GM12878 (cell line): ENCODE measurements at regions not wholly inside any gene's neighbourhood (a gene's known extent, or its start where the extent isn't known, plus 50 kb on each side); places are given as distances from the start of the nearest gene placed in this dataset.

ENCODE experiments used
- ATAC-seq: fragments of 200-7000 bp; cut with Tn5 transposase; 3 replicates; pipeline ENCODE4 v1.9.1; 2020; ENCODE audit warnings: mild to moderate bottlenecking, moderate library complexity
- BruUV-seq: library from RNA; stranded (reverse); fragments of 400-500 nt; replicated peaks from 2 replicates; lab custom pipeline; 2021; lab: Mats Ljungman, UMichigan
- CTCF ChIA-PET: fragments of 300-600 bp; sonication (Branson Sonifier 250); formaldehyde crosslinking; extraction: SDS; loops from one replicate; lab custom pipeline; 2021; ENCODE audit warnings: inconsistent platforms; lab: Yijun Ruan, JAX
- POLR2A ChIA-PET: fragments of 350-600 bp; formaldehyde crosslinking; extraction: SDS; loops from one replicate; lab custom pipeline; 2021; ENCODE audit warnings: inconsistent platforms; lab: Charles Lee
- RAD21 ChIA-PET: fragments of 300-600 bp; sonication (Branson Sonifier 250); formaldehyde crosslinking; loops from one replicate; lab custom pipeline; 2023; ENCODE audit warnings: antibody characterized with exemption; ENCODE audit not compliant: unreplicated experiment; lab: Charles Lee
- SMC1A ChIA-PET: fragments of 300-600 bp; sonication (Branson Sonifier 250); formaldehyde crosslinking; loops from one replicate; lab custom pipeline; 2023; ENCODE audit not compliant: unreplicated experiment, uncharacterized antibody; lab: Charles Lee
- DNase-seq: peaks from one replicate; pipeline ENCODE4 v3.0.0-alpha.2; 2011; ENCODE audit warnings: low read depth, low spot score
- FAIRE-seq: peaks from 3 replicates; lab custom pipeline; 2011; peaks lifted over from hg19 to GRCh38; lab: Jason Lieb, UNC
- H2AFZ ChIP-seq: 2 replicates; pipeline ENCODE4 v1.6.0; 2011; ENCODE audit warnings: low read depth, low read length, control low read depth; ENCODE audit not compliant: control insufficient read depth
- H3K27ac ChIP-seq: 2 replicates; pipeline ENCODE4 v1.5.1; 2011; ENCODE audit warnings: control low read depth; ENCODE audit not compliant: control insufficient read depth, insufficient read depth
- H3K27me3 ChIP-seq, 2 experiments: replicated peaks in 1 of 2; 2 replicates each; pipeline versions ENCODE4 v1.6.0 to v1.6.1; 2011; ENCODE audit warnings: low read length in 1 of 2; ENCODE audit not compliant: control insufficient read depth in 2 of 2, insufficient read depth in 2 of 2
- H3K36me3 ChIP-seq, 2 experiments: 2 replicates each; pipeline ENCODE4 v1.5.1; 2011; ENCODE audit warnings: low read length in 1 of 2; ENCODE audit not compliant: control insufficient read depth in 2 of 2, insufficient read depth in 2 of 2
- H3K4me1 ChIP-seq: 2 replicates; pipeline ENCODE4 v1.6.1; 2011; ENCODE audit warnings: mild to moderate bottlenecking, low read length, moderate library complexity, mixed read lengths; ENCODE audit not compliant: control insufficient read depth, insufficient read depth
- H3K4me2 ChIP-seq: 2 replicates; pipeline ENCODE4 v1.6.0; 2011; ENCODE audit warnings: control low read depth; ENCODE audit not compliant: control insufficient read depth, insufficient read depth
- H3K4me3 ChIP-seq: fragments of 200-600 bp; sonication (generic); 2 replicates; pipeline ENCODE4 v1.5.1; 2016
- H3K79me2 ChIP-seq: 2 replicates; pipeline ENCODE4 v1.6.0; 2011; ENCODE audit warnings: low read length; ENCODE audit not compliant: control insufficient read depth, insufficient read depth
- H3K9ac ChIP-seq: 2 replicates; pipeline ENCODE4 v1.8.0; 2011; ENCODE audit warnings: low read length, control low read depth, mixed read lengths; ENCODE audit not compliant: control insufficient read depth, insufficient read depth
- H3K9me3 ChIP-seq: replicated peaks from 3 replicates; pipeline ENCODE4 v1.5.1; 2011; ENCODE audit warnings: mild to moderate bottlenecking, low read length; ENCODE audit not compliant: control insufficient read depth, insufficient read depth
- H4K20me1 ChIP-seq: 2 replicates; pipeline ENCODE4 v1.6.0; 2011; ENCODE audit not compliant: control insufficient read depth, insufficient read depth
- BMI1 ChIP-seq: fragments of 450-650 bp; IDR thresholded peaks from 2 replicates; pipeline ENCODE4 v1.6.1; 2016; ENCODE audit warnings: mild to moderate bottlenecking, moderate library complexity, borderline replicate concordance
- IKZF2 ChIP-seq, 2 experiments: fragments of 450-650 bp; IDR thresholded peaks; 2 replicates each; pipeline ENCODE4 v1.6.1; 2017; ENCODE audit warnings: mild to moderate bottlenecking in 2 of 2, moderate library complexity in 2 of 2
- MYC ChIP-seq: IDR thresholded peaks from 2 replicates; pipeline ENCODE4 v1.6.1; 2011; ENCODE audit warnings: mild to moderate bottlenecking, low read length, moderate library complexity, inconsistent platforms; ENCODE audit not compliant: insufficient read depth, insufficient replicate concordance, insufficient read length, severe bottlenecking
- NFXL1 ChIP-seq: fragments of 450-650 bp; IDR thresholded peaks from 2 replicates; pipeline ENCODE4 v1.6.1; 2017; ENCODE audit warnings: antibody characterized with exemption, mild to moderate bottlenecking, borderline replicate concordance
- RUNX3 ChIP-seq: IDR thresholded peaks from 2 replicates; pipeline ENCODE4 v1.6.1; 2012; ENCODE audit warnings: low read length, inconsistent platforms
- STAT3 ChIP-seq: IDR thresholded peaks from 2 replicates; pipeline ENCODE4 v1.6.1; 2011; ENCODE audit warnings: low read depth, low read length, improper control_type of control experiment
- USF1 ChIP-seq: IDR thresholded peaks from 2 replicates; pipeline ENCODE4 v1.6.1; 2011; ENCODE audit warnings: borderline replicate concordance, low read depth, mild to moderate bottlenecking, moderate library complexity, mixed read lengths, low read length; ENCODE audit not compliant: insufficient read depth; ENCODE audit errors: extremely low read length
- WGBS: methylation state at CpG from one replicate; pipeline ENCODE4 v1.1.6; 2016; ENCODE audit warnings: low lambda C conversion rate; ENCODE audit not compliant: insufficient replicate concordance, insufficient coverage; ENCODE audit errors: missing lambda C conversion rate; 5-methylcytosine and 5-hydroxymethylcytosine counted together
- in situ Hi-C: fragments of 300-500 bp; cut with MboI; formaldehyde crosslinking; loops from 9 replicates; pipeline ENCODE4 v1.14.3; 2018; ENCODE audit warnings: mixed read lengths
- intact Hi-C: fragments of 100-400 bp; cut with micrococcal nuclease; formaldehyde crosslinking; loops from one replicate; pipeline ENCODE4 v1.14.2; 2022; ENCODE audit not compliant: unreplicated experiment
- TF ChIP-seq, protein P1 (sequence below): fragments of 450-650 bp; IDR thresholded peaks from 2 replicates; pipeline ENCODE4 v1.6.1; 2014; ENCODE audit warnings: mild to moderate bottlenecking
- TF ChIP-seq, protein P2 (sequence below): IDR thresholded peaks from 2 replicates; pipeline ENCODE4 v1.6.1; 2011; ENCODE audit warnings: low read depth, mild to moderate bottlenecking, low read length, moderate library complexity, borderline replicate concordance; ENCODE audit errors: extremely low read depth
- TF ChIP-seq, protein P3 (sequence below): IDR thresholded peaks from 2 replicates; pipeline ENCODE4 v1.6.1; 2012; ENCODE audit warnings: low read depth, low read length, improper control_type of control experiment

DNA sequence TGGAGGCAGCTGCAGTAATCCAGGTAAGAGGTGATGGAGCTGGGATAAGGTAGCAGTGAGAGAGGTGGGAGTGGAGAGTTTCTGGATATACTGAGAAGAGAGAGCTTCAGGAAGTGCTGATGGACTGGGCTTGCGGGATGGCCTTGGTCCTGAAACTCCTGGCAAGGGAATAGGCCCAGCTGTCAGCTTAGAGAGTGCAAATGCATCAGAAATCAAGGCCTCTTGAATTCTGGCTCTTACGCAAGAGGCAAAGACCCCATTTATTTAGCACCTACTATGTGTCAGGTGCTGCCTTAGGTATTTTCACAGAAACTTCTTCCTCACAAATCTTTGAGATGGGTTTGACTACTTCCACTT, 227.2 kb upstream of the MAP3K1 start:
- DNase-seq (no peak), FAIRE-seq (no peak), ATAC-seq (no peak)
- intact Hi-C loops = loop anchor here (5.0 kb wide), 3 partner anchors 84 to 229 kb away; partner anchors contain the start of gene MAP3K1
- H3K4me1 ChIP-seq = peaks cover 22% of the 10 kb centered on the region
- SMC1A ChIA-PET = interaction anchor here (0.6 to 1.9 kb wide), 2 partner anchors 104 to 250 kb away, joined by 3 to 7 read pairs; no protein-coding TSS in a partner anchor
- TF ChIP-seq BMI1 (no peak), NFXL1 (no peak), USF1 (no peak), RUNX3 (no peak), MYC (no peak), IKZF2 (IDR thresholded peaks at IDR 0.05) (no peak), STAT3 (no peak)
- TF ChIP-seq, protein P1, sequence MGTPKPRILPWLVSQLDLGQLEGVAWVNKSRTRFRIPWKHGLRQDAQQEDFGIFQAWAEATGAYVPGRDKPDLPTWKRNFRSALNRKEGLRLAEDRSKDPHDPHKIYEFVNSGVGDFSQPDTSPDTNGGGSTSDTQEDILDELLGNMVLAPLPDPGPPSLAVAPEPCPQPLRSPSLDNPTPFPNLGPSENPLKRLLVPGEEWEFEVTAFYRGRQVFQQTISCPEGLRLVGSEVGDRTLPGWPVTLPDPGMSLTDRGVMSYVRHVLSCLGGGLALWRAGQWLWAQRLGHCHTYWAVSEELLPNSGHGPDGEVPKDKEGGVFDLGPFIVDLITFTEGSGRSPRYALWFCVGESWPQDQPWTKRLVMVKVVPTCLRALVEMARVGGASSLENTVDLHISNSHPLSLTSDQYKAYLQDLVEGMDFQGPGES = no peak
- TF ChIP-seq, protein P2, sequence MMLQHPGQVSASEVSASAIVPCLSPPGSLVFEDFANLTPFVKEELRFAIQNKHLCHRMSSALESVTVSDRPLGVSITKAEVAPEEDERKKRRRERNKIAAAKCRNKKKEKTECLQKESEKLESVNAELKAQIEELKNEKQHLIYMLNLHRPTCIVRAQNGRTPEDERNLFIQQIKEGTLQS = no peak
- TF ChIP-seq, protein P3, sequence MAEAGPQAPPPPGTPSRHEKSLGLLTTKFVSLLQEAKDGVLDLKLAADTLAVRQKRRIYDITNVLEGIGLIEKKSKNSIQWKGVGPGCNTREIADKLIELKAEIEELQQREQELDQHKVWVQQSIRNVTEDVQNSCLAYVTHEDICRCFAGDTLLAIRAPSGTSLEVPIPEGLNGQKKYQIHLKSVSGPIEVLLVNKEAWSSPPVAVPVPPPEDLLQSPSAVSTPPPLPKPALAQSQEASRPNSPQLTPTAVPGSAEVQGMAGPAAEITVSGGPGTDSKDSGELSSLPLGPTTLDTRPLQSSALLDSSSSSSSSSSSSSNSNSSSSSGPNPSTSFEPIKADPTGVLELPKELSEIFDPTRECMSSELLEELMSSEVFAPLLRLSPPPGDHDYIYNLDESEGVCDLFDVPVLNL = no peak
- H4K20me1 ChIP-seq = no peaks in the 10 kb centered on the region
- no TSS peak for BruUV-seq
- CTCF ChIA-PET = interaction anchor here (0.6 kb wide), 1 partner anchor 253 kb away, joined by 3 read pairs; no protein-coding TSS in a partner anchor
- no peak overlapping the region; the same call in 1 of the 2 replicates for H3K4me2 ChIP-seq
- H3K27me3 ChIP-seq = no peaks in the 10 kb centered on the region
- POLR2A ChIA-PET = interaction anchor here (1.1 to 1.5 kb wide), 2 partner anchors 47 to 82 kb away, joined by 3 to 4 read pairs; no protein-coding TSS in a partner anchor
- H3K36me3 ChIP-seq = no peaks in the 10 kb centered on the region
- RAD21 ChIA-PET = interaction anchor here (1.4 to 3.4 kb wide), 2 partner anchors 43 to 82 kb away, joined by 4 to 28 read pairs; no protein-coding TSS in a partner anchor
- no peak overlapping the region for H3K4me3 ChIP-seq
- H3K79me2 ChIP-seq = no peaks in the 10 kb centered on the region
- 100% methylated on average over 2 of the region's 2 CpGs for WGBS
- no peak overlapping the region for H3K9ac ChIP-seq
- H3K9me3 ChIP-seq = no peaks in the 10 kb centered on the region; the same call in 2 of the 3 replicates
- peak overlapping the region; percentile 82 for H3K27ac ChIP-seq
- in situ Hi-C loops = no loop called here
- H2AFZ ChIP-seq = no peak overlapping the region
